GM12872 (cell line): ENCODE measurements at regions not wholly inside any gene's neighbourhood (a gene's known extent, or its start where the extent isn't known, plus 50 kb on each side); places are given as distances from the start of the nearest gene placed in this dataset.

Experiments used
- TF ChIP-seq, protein P1 (sequence below): IDR thresholded peaks from 3 replicates; pipeline ENCODE4 v1.5.1; 2011; ENCODE audit warnings: low read depth, mild to moderate bottlenecking, low read length, moderate library complexity; ENCODE audit not compliant: insufficient read depth

GRCh38 chr3:135596563-135596962 is 369.0 kb upstream of the PPP2R3A start:
- TF ChIP-seq, protein P1, sequence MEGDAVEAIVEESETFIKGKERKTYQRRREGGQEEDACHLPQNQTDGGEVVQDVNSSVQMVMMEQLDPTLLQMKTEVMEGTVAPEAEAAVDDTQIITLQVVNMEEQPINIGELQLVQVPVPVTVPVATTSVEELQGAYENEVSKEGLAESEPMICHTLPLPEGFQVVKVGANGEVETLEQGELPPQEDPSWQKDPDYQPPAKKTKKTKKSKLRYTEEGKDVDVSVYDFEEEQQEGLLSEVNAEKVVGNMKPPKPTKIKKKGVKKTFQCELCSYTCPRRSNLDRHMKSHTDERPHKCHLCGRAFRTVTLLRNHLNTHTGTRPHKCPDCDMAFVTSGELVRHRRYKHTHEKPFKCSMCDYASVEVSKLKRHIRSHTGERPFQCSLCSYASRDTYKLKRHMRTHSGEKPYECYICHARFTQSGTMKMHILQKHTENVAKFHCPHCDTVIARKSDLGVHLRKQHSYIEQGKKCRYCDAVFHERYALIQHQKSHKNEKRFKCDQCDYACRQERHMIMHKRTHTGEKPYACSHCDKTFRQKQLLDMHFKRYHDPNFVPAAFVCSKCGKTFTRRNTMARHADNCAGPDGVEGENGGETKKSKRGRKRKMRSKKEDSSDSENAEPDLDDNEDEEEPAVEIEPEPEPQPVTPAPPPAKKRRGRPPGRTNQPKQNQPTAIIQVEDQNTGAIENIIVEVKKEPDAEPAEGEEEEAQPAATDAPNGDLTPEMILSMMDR = no peak

GRCh38 chr3:135597855-135598254 is 367.7 kb upstream of the PPP2R3A start:
- TF ChIP-seq, protein P1 = no peak

GRCh38 chr3:135598597-135598996 is 366.9 kb upstream of the PPP2R3A start:
- TF ChIP-seq, protein P1 = no peak

DNA sequence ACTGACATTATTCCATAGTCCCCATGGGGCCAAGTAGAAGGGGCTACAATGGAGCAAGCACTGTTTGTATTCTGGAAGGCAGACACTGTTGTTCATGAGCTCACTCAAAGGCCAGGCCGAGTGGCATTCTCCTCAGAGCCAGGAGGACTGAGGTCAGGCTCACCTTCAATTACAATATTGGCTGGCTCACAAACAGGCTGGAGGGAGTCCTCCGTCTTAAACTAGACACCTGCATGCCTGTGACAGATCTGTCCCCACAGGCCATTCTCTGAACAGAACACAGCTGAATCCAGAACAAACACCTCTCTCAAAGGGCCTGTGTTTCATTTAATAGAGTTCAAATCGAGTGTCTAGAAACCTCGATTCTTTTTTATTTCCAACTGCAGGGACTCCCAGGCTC is 347.4 kb upstream of the PPP2R3A start:
- TF ChIP-seq, protein P1 = no peak

- TF ChIP-seq, protein P1 = no peak
Observed at GRCh38 chr3:135621184-135621920, 344.2 kb upstream of the PPP2R3A start.

DNA sequence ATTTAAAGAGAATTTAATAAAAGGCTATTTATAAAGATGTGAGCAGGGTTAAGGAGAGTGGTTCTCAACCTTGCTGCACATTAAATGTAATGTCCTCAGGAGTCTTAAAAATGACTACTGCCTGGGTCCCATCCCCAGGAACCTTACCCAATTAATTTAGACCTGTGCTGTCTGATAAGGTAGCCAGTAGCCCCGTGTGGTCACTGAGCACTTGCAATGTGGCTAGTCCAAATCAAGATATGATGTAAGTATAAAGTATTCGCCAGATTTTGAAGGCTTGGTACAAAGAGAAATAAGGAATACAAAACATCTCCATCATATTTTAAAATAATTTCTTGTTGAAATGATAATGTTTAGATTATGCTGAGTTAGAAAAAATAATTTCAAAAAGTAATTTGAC is 343.3 kb upstream of the PPP2R3A start:
- TF ChIP-seq, protein P1 = no peak

GRCh38 chr3:135622656-135623055 is 342.9 kb upstream of the PPP2R3A start:
- TF ChIP-seq, protein P1 = no peak
